ENCODE measurements at regions not wholly inside any gene's neighbourhood (a gene's known extent, or its start where the extent isn't known, plus 50 kb on each side); places are given as distances from the start of the nearest gene placed in this dataset.

GRCh38 chr1:4323309-4323708 lies 331.1 kb upstream of the AJAP1 start:
- H3K27me3 ChIP-seq (replicated peaks; ENCODE audit: control insufficient read depth, insufficient read depth, low read length): no peaks in the 10 kb centered on the region
- H3K4me3 ChIP-seq (replicated peaks; ENCODE audit: low read depth, low read length): no peak overlapping the region
- TF ChIP-seq, protein P1, sequence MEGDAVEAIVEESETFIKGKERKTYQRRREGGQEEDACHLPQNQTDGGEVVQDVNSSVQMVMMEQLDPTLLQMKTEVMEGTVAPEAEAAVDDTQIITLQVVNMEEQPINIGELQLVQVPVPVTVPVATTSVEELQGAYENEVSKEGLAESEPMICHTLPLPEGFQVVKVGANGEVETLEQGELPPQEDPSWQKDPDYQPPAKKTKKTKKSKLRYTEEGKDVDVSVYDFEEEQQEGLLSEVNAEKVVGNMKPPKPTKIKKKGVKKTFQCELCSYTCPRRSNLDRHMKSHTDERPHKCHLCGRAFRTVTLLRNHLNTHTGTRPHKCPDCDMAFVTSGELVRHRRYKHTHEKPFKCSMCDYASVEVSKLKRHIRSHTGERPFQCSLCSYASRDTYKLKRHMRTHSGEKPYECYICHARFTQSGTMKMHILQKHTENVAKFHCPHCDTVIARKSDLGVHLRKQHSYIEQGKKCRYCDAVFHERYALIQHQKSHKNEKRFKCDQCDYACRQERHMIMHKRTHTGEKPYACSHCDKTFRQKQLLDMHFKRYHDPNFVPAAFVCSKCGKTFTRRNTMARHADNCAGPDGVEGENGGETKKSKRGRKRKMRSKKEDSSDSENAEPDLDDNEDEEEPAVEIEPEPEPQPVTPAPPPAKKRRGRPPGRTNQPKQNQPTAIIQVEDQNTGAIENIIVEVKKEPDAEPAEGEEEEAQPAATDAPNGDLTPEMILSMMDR (IDR thresholded peaks at IDR 0.05; ENCODE audit: insufficient read depth, low read length, poor library complexity, severe bottlenecking): no peak
- no peaks in the 10 kb centered on the region for H3K36me3 ChIP-seq (ENCODE audit: control insufficient read depth, insufficient read depth, low read length)
- no peak for DNase-seq (ENCODE audit: extremely low read depth, insufficient read length)

DNA sequence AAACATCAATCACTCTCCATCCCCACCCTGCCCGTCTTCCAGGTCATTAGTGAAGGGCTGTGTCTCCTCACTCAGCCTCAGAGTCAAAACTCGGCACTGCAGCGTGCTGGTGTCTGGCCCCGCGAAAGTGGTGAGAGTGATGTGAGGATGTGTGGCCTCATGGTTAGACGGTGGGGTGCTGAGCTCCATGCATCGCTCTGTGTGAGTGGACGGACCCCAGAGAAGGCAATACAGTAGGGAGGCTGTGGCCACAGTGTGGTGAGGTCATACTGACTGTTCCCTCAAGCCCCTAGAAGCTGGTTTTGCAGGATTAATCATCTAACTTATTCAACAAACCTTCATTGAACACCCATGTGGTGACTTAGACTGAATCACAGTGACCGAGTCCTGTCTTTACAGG lies 329.9 kb upstream of the AJAP1 start:
- Histone ChIP-seq H3K36me3 (ENCODE audit: control insufficient read depth, insufficient read depth, low read length) (no peaks in the 10 kb centered on the region), H3K27me3 (replicated peaks; ENCODE audit: control insufficient read depth, insufficient read depth, low read length) (no peaks in the 10 kb centered on the region), H3K4me3 (replicated peaks; ENCODE audit: low read depth, low read length) (no peak overlapping the region)
- no peak for DNase-seq (ENCODE audit: extremely low read depth, insufficient read length)
- TF ChIP-seq, protein P1 (IDR thresholded peaks at IDR 0.05; ENCODE audit: insufficient read depth, low read length, poor library complexity, severe bottlenecking): no peak

DNA sequence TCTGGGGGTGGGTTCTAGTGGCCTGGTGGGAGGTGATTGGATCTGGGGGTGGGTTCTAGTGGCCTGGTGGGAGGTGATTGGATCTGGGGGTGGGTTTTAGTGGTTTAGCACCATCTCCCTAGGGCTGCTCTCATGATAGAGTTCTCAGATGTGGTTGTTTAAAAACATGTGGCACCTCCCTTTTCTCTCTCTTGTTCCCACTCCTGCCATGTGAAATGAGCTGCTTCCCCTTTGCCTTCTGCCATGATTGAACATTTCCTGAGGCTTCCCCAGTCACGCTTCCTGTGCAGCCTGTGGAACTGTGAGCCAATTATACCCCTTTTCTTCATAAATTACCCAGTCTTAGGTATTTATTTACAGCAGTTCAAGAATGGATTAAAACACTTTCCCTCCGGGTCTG lies 327.3 kb upstream of the AJAP1 start:
- Histone ChIP-seq H3K27me3 (replicated peaks; ENCODE audit: control insufficient read depth, insufficient read depth, low read length) (no peaks in the 10 kb centered on the region), H3K36me3 (ENCODE audit: control insufficient read depth, insufficient read depth, low read length) (no peaks in the 10 kb centered on the region), H3K4me3 (replicated peaks; ENCODE audit: low read depth, low read length) (no peak overlapping the region)
- TF ChIP-seq, protein P1 (IDR thresholded peaks at IDR 0.05; ENCODE audit: insufficient read depth, low read length, poor library complexity, severe bottlenecking): no peak
- DNase-seq (ENCODE audit: extremely low read depth, insufficient read length): no peak

DNA sequence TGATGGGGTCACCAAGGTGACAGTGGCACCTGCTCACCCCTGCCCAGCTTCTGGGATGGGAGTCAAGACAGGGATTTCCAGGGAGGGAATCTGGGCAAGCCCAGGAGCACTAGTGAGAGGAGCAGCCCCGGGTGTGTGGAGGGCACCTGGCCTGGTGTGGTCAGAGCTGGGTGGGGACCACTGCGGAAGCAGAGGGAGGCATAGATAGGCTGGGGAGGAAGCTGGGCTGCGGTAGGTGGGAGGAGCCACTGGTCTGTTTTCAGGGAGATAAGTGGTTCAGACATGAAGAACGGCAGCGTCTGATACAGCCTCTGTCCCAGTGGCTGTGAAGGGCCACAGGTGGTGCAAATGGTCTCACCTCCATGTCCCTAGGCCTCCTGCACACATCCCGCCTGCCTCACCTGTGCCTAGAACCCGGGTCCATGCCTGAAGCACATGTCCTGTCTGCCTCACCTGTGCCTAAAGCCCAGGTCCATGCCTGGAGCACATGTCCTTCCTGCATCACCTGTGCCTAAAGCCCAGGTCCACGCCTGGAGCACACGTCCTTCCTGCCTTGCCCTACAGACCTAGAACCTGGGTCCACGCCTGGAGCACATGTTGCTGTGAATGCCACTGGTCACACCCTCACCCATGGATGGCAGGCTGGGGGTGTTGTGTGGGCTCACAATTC lies 325.9 kb upstream of the AJAP1 start:
- no peak for DNase-seq (ENCODE audit: extremely low read depth, insufficient read length)
- Histone ChIP-seq H3K4me3 (replicated peaks; ENCODE audit: low read depth, low read length) (no peak overlapping the region), H3K27me3 (replicated peaks; ENCODE audit: control insufficient read depth, insufficient read depth, low read length) (no peaks in the 10 kb centered on the region), H3K36me3 (ENCODE audit: control insufficient read depth, insufficient read depth, low read length) (no peaks in the 10 kb centered on the region)
- TF ChIP-seq, protein P1 (IDR thresholded peaks at IDR 0.05; ENCODE audit: insufficient read depth, low read length, poor library complexity, severe bottlenecking): no peak

DNA sequence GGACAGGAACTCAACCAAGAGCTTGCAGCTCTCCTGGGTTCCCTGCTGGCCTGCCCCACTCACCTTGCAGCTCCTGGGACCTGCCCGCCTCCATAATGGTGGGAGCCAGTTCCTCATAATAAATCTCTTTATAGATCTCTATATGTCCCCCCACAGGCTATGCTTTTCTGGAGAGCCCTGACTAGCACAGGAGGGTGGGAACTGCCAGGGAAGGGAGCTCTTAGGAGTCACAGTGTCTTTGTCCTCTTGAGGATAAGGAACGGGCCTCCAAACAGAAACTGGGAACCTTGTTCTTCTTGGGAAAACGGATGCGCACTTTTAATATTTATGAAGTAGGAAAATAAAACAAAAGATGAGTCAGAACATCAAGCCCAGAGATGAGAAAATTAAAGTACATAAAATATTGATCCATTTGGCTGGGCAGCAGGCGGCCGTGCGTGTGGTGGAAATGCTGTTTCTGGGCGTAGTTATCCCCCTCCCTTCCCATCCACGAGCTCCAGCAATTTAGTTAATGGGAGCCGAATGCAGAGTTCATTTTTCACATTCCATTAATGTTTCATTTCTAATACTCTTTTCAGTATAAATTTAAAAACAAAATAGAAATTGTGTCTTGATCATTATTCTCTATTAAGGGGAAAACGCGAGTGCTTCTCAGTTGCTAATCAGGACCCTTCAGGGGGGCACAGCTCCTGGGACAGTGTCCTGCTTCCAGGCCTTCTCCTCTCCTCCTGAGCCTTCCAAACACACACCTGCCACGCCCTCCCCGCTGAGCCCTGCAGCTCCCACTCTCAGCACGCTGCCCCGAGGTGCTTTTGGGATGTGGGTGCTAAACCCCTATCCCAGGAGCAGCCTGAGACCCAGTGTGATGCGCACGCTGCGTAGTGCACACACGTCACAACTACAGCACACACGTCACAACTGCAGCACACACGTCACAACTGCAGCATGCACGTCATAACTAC lies 323.3 kb upstream of the AJAP1 start:
- DNase-seq (ENCODE audit: extremely low read depth, insufficient read length): no peak
- TF ChIP-seq, protein P1 (IDR thresholded peaks at IDR 0.05; ENCODE audit: insufficient read depth, low read length, poor library complexity, severe bottlenecking): no peak

More for the DNA sequence above, 323.3 kb upstream of the AJAP1 start:
- Histone ChIP-seq H3K27me3 (replicated peaks; ENCODE audit: control insufficient read depth, insufficient read depth, low read length) (no peaks in the 10 kb centered on the region), H3K4me3 (replicated peaks; ENCODE audit: low read depth, low read length) (no peak overlapping the region), H3K36me3 (ENCODE audit: control insufficient read depth, insufficient read depth, low read length) (no peaks in the 10 kb centered on the region)

Data from GM06990 (cell line).